NCI-H1092 (cell line): ENCODE measurements at regions not wholly inside any gene's neighbourhood (a gene's known extent, or its start where the extent isn't known, plus 50 kb on each side); places are given as distances from the start of the nearest gene placed in this dataset.

Experiments
- DNase-seq: peaks from one replicate; lab custom pipeline; 2025; lab: John Stamatoyannopoulos, UW

DNA sequence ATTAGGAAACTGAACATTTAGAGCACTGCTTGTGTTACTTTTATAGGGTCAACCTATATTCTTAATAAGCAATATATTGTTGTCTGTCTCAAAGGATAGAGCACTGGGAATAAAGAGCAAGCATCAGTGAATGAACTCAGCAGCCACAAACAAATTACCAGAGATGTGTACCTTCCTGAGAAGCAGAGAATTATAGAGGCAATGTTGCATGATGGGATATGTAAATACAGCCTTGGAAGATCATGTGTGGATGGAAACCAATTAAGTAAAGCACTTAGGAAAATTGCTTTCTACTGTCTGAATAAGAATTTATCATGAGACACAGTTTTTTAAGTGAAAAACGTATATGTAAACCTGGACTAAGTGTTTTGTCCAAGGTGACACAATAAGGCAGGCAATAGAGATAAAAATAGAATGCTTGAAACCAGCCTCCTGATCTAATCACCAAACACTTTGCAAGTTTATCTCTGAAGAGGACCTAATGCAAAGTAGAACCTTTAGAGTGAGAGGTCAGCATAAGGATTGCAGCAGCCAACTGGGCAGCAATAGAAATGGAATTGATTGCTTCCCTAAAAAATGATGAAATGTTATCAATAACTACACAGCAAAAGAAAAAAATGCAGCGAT is 848.0 kb downstream of the TUSC7 start:
- no peak for DNase-seq

DNA sequence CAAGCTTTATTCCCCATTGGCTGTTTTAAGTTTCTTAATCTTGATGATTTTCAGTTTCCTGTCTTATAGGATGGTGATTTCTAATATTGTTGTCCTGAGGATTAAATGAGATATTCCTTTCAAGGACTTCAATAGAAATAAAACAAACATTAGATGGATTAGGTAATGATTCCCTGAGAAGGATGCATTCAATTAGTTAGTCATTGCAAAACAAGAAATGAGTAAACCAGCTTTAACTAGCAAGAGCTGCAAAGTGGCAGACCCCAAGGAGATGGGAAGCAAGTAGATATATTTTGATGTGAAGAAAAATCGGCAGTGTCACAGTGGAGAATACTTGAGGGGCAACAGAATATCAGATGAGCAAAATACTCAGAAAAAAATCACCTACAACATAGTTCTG is 849.1 kb downstream of the TUSC7 start:
- no peak for DNase-seq

DNA sequence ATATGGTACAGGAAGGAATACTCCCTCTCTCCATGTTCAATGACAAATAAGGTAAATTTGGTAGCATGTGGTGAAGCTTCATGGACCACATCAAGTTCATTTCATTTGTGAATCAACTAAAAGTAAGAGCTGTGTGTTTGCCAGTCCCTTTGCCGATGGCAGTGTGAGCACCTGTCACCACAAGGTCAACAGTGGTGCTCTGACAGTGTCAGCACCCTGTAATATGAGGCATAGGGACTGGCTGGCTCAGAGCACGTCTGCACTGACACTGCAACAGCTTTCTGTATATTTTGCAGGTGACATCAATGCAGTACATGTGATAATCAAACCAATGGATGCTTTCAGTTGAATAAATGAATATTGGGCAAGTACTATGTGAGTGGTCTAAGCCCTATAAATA is 852.4 kb downstream of the TUSC7 start:
- DNase-seq = no peak

DNA sequence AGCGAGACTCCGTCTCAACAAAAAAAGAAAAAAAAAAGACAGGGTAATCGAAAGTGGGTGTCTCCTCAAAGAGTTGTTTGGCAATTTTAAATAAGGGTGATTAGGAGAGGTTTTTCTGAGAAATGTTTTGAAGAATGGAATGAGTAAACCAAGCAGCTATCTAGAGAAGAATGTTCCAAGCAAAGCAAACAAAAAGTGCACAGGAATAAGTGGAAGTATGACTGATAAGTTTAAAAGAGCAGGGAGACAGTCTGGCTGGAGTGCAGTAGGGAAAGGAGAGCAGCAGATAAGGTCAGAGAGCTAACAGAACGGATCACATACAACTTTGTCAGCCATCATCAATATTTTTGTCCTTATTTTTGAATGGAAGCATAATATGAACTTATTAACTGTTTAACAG is 853.5 kb downstream of the TUSC7 start:
- DNase-seq = no peak

DNA sequence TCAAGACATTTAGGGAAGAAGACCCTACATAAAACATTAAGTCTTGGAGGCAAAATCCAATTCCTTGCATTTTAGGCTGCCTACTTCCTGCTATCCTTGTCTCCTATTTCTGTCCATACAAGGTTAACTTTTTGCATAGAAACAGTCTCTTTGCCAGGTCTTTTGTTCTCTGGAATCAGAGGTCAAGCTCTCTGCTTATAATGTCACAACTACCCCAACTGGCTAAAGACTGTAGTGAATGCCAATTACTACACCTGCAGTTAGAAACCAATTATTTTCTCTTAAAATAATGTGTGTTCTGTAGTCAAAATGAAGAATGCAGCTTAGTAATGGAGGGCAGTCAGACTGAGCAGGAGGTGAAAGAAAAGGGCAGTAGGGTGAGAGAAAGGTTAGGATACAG is 856.2 kb downstream of the TUSC7 start:
- DNase-seq = no peak

DNA sequence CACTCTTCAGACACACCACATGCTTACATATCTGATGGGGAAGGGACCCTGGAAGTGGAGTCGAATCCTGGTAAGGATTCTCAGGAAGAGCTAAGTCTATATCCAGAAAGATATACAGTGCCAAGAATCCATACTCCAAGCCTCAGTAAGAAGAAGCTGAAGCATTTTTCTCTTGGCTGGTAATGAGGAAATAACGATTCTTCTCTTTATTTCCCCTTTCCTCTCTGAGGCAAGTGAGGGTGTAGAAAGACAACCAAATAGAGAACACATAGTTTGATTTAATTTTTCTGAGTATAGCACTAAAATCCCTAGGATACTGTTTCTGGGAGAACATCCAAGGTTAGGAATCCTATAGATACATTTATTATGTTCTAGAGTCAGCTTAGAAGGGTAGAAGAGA is 857.3 kb downstream of the TUSC7 start:
- no peak for DNase-seq

DNA sequence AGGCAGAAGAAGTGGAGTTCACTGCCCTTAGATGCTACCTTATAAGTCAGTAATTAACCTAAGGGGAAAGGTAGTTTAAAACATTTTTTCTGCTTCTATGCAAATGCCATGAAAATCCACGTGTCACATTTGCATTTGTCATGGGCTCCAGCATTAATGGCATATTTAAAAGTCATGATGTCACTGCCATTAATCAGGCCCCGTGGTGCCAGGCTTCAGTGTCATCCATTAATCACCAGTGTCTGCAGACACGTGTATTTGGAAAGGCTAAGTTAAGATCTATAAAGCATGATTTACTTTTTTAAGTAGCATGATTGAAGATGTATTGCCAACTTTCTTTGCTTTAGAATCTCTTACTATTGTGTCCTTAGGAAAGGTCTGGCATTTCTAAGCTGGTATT is 857.8 kb downstream of the TUSC7 start:
- no peak for DNase-seq

DNA sequence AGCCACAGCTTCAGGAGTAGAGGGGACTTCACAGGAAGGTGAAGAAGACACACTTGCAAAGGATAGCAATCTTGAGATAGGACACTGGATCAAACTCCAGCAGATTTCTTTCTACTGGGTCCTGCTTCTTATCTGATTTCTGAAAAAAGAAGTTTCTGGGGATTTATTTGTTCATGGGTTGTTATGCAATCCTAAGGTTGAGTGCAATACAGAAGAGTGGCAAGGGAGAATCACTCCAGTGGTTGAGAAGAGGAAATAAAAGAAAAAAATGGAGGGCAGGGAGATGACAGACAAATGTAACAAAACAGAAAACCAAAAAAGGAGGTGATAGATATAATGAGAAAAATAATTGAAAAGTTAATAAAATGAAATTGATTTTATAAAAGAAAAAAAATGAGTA is 858.3 kb downstream of the TUSC7 start:
- DNase-seq = no peak

DNA sequence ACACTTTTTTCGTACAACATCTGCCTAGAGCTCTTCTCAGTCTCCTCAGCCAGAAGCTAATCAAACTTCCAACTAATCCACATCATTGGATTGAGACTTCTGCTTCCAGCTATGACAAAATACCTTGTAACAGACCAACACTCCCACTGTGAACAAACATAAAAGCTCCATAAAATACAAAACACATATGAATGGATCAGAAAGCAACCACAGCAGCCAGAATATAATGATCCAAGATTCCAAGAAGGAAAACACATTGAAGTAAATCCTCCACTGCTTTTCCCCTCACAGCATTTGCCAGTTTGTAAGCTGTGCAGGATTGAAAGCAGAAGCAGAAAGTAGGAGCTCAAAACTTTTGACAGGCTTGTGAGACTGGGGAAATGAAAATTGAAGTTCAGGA is 863.2 kb downstream of the TUSC7 start:
- DNase-seq = no peak

DNA sequence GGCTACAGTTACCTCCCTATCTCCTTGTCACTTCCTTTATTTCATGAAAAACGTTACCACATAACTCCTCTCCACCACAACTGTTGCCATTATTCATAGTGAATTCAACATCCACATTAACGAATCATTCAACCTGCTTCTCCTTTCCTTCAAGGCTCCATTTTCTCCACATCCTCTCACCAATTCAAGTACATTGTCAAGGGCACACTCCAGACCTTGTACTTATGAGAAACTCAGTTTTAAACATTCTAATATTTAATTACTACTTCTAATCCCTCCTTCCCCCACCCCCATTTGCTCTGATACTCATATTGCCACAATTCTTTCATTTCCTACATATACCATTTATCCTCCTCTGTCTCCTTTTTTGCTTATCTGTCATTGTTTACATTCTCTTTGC is 871.2 kb downstream of the TUSC7 start:
- no peak for DNase-seq

DNA sequence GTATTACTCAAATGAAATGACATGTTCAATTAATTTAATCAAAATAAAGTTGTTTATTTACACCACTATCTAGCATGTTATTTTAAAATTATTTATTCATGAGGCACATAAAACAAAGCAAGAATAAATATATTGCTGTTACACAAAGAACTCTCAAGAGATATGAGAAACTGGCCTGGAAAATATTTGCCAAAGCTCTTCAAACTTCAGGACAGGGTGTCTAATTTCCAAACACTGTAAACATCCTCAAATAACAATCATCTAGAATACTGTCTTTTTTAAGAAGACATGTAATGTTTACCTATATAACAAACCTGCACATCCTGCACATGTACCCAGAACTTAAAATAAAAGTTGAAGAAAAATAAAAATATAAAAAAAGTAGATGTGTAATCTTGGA is 876.6 kb downstream of the TUSC7 start:
- DNase-seq = no peak

DNA sequence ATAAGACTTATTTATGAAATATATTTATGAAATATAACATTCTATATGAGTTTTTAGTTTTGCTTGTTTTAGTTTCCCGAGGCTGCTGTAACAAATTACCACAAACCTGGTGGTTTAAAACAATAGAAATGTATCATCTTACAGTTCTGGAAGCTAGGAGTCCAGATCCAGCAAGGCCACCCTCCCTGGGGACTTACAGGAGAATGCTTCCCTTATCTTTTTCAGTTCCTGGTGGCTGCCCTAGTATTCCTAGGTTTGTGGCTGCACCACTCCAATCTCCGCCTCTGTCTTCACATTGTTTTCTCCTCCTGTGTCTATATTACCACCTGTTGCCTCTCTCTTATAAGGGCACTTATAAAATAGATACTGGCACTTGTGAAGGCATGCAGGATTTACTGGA is 877.8 kb downstream of the TUSC7 start:
- DNase-seq = no peak

DNA sequence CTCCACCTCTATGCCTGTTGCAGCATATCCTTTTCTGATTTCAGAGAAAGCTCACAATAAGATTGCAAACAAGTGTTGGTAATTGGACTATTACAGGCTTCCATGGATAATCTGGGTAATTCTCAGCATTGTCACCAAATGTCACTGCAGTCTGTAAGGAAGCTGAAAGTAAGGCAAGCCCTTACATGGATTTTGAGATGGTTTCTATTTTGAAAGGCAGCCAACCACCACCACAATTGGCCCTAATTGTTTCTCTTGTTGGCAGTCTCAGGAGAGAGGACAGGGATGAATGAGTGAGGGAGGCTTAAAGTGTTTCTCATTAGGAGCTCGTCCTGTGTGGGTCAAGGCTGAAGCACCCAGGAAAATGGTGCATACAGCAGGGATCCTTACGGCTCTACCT is 879.9 kb downstream of the TUSC7 start:
- DNase-seq = peak; percentile 70

DNA sequence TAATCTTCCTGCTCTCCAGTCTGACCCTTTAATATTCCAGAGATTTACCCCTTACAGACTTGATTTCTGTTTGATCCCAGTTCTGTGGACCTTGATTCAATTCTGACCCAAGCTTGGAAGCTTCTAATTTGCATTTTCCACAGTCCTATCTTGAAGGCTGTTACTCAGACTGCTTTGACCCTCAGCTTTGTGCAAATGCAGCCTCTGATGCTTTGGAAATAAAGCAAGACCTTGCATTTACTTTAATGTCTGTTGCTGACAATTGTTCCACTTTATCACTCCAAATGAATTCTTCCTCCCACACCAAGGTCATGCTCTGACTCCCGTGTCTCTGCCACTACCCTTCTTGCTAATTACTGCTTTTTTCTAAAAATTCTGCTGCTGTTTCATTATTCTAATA is 886.0 kb downstream of the TUSC7 start:
- DNase-seq = no peak

DNA sequence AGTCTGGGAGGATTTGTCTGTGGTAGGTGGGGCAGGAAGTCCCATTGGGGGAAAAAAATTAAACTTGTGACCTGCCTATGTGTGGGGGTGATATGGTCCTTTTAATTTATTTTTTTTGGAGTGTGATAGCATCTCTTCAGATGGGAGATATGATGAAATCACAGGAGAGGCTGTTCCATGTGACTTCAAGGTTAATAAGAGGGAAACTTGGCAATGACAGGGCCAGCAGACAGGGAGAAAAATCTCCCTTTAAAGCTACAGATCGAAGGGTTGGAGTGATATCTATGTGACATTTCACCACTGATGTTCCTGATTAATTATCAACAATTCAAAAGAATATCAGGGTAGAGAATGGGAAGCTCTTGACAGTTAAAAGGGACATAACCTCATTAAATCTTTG is 886.9 kb downstream of the TUSC7 start:
- DNase-seq = no peak

DNA sequence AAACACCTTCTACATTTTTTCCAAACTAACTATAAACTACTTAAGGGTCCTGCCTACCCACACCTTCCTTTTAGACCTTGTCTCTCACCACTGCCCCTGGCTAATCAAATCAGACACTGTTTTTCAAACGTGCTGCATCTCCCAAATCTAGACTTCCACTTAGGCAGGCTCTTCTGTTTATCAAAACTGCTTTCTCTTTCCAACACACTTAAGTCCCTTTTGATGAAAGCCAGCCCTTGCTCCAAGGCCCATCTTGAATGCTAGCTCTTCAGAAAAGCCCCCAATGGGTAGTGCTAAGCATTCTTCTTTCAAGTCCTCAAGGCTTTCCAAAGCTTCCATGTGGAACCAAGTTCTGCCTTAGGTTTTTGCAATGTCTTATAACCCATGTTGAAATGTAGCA is 888.3 kb downstream of the TUSC7 start:
- DNase-seq = no peak

DNA sequence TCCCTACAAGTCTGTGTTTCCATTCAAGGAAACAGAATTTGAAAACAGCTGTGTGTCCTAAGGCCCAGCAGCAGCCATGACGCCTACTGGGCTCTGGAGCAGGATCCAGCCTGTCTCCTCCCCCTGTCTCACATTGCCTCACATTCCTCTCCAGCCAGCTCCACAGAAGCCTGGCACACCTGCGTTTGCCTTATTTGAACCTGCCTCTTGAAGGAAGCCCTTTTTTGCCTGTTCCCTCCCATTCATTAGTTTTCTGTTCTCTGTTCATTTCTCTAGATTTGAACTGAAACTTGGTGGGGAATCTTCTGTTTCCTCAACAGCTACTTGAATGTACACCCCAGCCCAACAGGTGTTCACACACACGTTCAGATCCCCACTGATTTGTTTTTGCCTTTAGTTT is 890.5 kb downstream of the TUSC7 start:
- no peak for DNase-seq

DNA sequence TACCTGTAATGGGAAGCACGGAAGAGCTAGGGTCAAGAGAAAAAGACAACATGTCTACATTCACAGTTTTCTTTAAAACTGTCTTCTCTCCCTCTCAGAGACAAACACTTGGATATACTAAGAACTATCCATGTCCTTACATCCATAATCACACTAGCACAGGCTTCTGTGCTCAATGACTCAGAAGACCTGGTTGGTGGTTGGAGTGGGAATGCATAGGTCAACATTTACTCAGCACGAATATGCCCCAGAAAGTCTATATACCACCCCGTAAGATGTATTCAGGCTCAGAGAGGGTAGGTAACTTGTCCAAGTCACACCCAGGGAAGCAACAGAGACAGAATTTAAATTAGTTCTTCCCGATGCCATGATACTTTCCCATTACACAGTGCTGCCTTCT is 891.1 kb downstream of the TUSC7 start:
- no peak for DNase-seq

DNA sequence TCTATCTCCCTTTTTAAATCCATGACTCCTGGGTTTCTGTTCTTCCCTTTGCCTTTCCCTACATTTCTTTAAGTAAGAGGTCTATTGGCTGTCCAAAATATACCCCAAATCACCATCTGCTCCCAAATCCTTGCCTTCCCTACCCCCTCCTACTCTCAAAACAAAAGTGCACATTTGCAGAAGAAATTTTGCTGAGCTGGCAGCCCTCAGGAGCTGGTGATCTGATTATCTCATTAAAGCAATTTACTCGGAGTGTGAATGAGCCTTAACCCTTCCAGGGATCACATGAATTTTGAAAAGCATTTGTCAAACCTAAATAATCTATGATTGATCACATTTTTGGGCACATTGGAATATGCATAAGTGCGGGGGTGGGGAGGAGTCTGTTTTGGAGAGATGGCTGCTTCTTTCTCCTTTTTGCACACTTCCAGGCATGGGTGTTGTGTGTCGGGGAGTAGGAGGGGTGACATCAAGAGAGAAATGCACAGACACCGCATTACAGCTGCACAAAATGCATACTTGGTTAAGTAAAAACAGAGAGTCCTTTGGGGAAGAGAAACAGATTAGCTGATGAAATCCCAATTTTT is 892.6 kb downstream of the TUSC7 start:
- DNase-seq = no peak

DNA sequence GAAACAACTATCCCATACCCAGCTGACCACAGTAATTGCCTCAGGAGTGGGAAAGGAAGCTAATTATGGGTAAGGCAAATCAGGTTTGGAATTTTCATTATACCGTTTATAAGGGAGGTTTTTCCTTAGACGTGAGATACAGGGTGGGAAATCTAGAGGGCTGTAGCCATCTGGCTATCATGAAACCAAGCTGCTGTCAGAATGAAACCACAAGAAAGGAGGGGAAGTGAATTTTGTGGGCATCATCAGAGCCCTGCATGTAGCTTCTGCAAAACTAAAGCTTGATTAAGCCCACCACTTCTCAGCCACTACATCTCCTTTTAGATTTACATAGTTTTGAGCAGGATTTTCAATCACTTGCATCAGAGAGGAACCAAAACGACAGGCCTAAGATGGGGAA is 893.5 kb downstream of the TUSC7 start:
- DNase-seq = no peak

DNA sequence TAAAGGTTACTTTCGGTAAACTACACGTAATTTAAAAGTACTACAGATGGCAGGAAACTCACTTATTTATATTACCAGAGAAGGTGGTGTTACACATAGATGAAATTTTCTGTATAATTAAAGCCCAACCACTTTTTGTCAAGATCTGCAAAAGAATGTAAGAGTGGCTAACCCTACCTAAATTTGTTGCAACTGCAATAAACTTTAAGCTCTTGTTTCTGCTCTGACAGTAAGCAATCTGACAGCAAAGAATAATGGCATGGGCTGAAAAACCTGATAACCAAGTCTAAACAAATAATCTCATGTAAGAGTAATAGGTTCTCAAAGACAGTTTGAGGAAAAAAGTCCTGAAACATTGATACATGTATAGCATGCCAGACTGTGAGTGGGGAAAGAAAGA is 897.3 kb downstream of the TUSC7 start:
- no peak for DNase-seq

DNA sequence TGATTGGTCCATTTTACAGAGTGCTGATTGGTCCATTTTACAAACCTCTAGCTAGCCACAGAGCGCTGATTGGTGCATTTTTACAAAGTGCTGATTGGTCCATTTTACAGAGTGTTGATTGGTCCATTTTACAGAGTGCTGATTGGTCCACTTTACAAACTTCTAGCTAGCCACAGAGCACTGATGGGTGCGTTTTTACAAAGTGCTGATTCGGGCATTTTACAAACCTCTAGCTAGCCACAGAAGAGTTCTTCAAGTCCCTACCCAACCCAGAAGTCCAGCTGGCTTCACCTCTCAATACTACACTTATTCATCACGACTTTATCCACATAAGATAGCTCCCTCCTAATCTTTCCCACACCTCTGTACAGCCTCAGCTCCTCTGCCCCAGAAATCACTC is 899.8 kb downstream of the TUSC7 start:
- no peak for DNase-seq

DNA sequence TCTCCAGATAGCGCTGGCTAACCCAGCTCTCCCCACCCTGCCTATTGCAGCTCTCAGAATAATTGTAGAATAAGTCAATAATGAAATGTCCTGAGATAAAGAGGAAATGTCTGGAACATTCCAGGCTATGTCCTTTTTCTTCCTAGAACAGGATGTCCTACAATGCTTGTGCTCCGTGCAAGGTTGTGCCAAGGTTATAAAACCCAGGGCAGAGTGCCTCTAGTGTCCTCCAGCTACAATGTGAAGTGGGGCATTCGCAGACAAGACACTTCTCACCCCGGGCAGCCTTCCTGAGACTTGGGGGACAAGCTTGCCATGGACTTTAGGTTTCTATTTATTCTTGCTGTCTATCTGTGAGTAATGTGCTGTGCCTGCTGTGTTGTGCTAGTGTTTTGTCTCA is 900.6 kb downstream of the TUSC7 start:
- DNase-seq = peak; percentile 8

DNA sequence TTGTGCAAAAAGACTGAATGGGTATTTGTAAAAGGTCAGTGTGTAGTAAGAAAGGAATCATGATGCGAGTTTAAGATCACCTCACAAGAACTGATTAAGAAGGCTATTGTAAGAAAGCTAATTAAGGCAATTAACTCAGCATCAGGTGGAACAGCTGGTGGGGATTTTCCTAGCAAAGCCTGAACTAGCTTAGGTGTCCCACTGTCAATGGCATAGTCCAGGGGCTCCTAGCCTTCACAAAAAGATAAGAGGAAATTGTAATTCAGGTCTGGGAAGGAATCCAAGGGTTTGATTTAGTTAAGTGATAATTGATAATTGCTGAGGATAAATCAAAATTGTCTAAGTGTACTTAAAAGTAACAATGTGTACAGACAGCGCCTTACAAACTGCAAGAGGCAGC is 901.6 kb downstream of the TUSC7 start:
- peak; percentile 83 for DNase-seq

DNA sequence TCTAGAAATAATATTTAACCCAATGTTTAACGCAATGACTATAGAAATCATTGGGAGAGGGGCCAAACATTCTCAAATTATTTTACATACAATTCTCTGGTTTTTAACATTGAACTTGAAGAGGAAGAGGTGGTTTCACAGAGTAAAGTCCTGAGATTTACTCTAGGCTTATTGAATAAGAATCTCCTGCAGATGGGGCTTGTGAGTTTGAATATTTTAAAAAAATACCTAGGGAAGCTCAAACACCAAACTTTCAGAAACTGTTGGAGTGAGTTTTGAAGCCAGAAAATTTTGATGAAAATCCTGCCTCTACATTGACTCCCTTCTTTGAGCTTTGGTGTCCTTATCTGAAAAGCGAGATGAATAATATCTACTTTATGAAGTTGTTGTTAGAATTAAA is 906.6 kb downstream of the TUSC7 start:
- no peak for DNase-seq
